Cardiac muscle cell (in vitro differentiated cells and primary cell): ENCODE measurements at regions not wholly inside any gene's neighbourhood (a gene's known extent, or its start where the extent isn't known, plus 50 kb on each side); places are given as distances from the start of the nearest gene placed in this dataset.

Experiments
- DNase-seq, 2 donors: peaks; one replicate each; pipeline versions ENCODE4 v3.0.0 to v3.0.0-alpha.2; 2010 to 2017; ENCODE audit warnings: low read depth in 1 of 2, low spot score in 1 of 2
- H3K27ac ChIP-seq: fragments of 200-600 bp; sonication (generic); 2 replicates; pipeline ENCODE4 v1.5.1; 2016
- H3K27me3 ChIP-seq: fragments of 200-600 bp; sonication (generic); 2 replicates; pipeline ENCODE4 v1.6.0; 2016; ENCODE audit warnings: control low read depth
- H3K36me3 ChIP-seq: fragments of 200-600 bp; sonication (generic); 2 replicates; pipeline ENCODE4 v1.5.1; 2016; ENCODE audit warnings: control low read depth
- H3K4me1 ChIP-seq: fragments of 200-600 bp; sonication (generic); 2 replicates; pipeline ENCODE4 v1.8.1; 2017; ENCODE audit warnings: low read depth, mild to moderate bottlenecking, mixed run types
- H3K4me3 ChIP-seq: fragments of 200-600 bp; sonication (generic); 2 replicates; pipeline ENCODE4 v1.5.1; 2016; ENCODE audit warnings: mild to moderate bottlenecking
- H3K9me3 ChIP-seq: fragments of 200-600 bp; sonication (generic); 2 replicates; pipeline ENCODE4 v1.5.1; 2017; ENCODE audit warnings: low read depth, mild to moderate bottlenecking, control low read depth
- TF ChIP-seq, protein P1 (sequence below): IDR thresholded peaks from 2 replicates; pipeline ENCODE4 v1.5.1; 2012; ENCODE audit warnings: low read depth, mild to moderate bottlenecking, low read length

DNA sequence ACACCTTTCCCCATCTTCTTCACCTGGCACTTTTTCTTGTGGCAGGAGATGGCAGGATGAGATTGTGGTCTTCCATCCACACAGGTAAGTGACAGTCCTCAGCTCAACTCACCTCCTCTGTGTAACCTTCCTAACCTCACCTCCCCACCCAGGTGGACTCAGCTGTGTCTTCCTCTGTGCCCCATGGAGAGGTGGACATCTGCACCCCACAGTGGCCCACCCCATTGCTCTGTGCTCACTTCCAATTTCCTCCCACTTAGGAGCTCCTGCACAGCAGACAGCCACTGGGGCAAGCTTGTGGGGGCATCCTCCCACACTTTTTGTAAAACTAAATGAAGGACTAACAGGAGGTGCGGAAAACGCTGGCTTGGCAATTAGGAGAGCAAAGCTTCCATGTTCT, 61.6 kb downstream of the MSX1 start:
- Histone ChIP-seq H3K4me3 (no peak overlapping the region), H3K27ac (no peak overlapping the region), H3K9me3 (no peaks in the 10 kb centered on the region), H3K36me3 (no peaks in the 10 kb centered on the region), H3K27me3 (no peaks in the 10 kb centered on the region), H3K4me1 (no peaks in the 10 kb centered on the region)
- DNase-seq: no peak
- TF ChIP-seq, protein P1, sequence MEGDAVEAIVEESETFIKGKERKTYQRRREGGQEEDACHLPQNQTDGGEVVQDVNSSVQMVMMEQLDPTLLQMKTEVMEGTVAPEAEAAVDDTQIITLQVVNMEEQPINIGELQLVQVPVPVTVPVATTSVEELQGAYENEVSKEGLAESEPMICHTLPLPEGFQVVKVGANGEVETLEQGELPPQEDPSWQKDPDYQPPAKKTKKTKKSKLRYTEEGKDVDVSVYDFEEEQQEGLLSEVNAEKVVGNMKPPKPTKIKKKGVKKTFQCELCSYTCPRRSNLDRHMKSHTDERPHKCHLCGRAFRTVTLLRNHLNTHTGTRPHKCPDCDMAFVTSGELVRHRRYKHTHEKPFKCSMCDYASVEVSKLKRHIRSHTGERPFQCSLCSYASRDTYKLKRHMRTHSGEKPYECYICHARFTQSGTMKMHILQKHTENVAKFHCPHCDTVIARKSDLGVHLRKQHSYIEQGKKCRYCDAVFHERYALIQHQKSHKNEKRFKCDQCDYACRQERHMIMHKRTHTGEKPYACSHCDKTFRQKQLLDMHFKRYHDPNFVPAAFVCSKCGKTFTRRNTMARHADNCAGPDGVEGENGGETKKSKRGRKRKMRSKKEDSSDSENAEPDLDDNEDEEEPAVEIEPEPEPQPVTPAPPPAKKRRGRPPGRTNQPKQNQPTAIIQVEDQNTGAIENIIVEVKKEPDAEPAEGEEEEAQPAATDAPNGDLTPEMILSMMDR: no peak

DNA sequence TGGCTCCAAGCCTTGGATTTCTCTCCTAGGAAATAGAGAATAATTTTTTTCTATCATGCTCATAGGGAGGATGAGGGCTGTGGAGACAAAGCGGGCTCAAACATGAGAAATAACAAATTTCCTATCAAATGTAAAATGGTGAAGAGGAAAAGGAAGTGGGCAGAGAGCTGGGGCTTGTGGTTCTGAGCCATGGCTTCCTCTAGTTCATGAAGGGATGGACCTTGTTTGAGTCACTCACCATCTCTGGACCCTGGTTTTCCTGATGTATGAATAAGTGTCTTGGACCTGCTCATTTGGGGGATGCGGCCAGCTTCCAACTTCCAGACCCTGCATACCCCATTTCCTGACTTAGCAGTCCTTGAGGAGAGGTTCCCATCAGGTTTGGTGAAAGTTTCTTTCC, 63.0 kb downstream of the MSX1 start:
- no peaks in the 10 kb centered on the region for H3K9me3 ChIP-seq
- no peak overlapping the region for H3K4me3 ChIP-seq
- no peaks in the 10 kb centered on the region for H3K27me3 ChIP-seq
- no peaks in the 10 kb centered on the region for H3K36me3 ChIP-seq
- no peak for DNase-seq
- TF ChIP-seq, protein P1: no peak
- H3K27ac ChIP-seq: no peak overlapping the region
- H3K4me1 ChIP-seq: no peaks in the 10 kb centered on the region

DNA sequence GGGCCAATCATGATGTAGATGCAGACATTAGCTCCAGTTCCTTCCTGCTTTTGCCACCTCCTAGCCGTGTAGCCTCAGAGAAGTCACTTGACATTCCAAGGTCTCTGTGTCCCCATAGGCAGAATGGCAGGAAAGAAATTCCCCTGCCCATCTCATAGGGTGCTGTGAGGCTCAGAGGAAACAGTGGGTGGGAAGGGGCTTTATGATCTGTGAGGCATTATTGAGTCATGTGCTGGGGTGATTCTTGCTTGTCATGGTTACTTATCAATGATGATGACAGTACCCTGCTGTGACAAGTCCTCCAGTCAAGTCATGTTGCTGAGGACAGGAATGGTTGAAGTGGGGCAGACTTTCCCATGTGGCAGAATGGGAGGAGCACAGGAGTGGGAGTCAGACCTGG, 63.7 kb downstream of the MSX1 start:
- Histone ChIP-seq H3K36me3 (no peaks in the 10 kb centered on the region), H3K27me3 (no peaks in the 10 kb centered on the region), H3K9me3 (no peaks in the 10 kb centered on the region), H3K27ac (no peak overlapping the region), H3K4me3 (no peak overlapping the region), H3K4me1 (no peaks in the 10 kb centered on the region)
- TF ChIP-seq, protein P1: no peak
- no peak for DNase-seq

DNA sequence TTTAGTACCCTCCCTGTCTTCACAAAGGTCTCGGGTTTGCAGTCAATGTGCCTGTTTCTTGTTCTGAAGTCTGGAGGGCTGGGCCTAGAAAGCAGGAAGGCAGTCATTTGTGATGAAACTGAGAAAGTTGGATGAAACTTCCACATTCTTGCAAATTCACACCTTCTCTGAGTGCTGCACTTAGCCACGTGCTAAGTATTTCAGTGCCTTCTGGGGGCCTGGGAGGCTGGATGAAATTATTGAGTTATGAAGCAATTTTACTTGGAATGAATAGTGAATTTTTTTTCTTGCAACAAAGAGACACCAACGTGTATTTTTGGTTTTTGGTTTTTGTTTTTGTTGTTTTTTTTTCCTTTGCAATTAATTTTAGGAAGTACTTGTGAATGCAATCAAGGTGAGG, 71.2 kb downstream of the MSX1 start:
- Histone ChIP-seq H3K4me3 (no peak overlapping the region), H3K9me3 (no peaks in the 10 kb centered on the region), H3K4me1 (no peaks in the 10 kb centered on the region), H3K27me3 (no peaks in the 10 kb centered on the region), H3K27ac (no peak overlapping the region), H3K36me3 (no peaks in the 10 kb centered on the region)
- TF ChIP-seq, protein P1: no peak
- no peak for DNase-seq

DNA sequence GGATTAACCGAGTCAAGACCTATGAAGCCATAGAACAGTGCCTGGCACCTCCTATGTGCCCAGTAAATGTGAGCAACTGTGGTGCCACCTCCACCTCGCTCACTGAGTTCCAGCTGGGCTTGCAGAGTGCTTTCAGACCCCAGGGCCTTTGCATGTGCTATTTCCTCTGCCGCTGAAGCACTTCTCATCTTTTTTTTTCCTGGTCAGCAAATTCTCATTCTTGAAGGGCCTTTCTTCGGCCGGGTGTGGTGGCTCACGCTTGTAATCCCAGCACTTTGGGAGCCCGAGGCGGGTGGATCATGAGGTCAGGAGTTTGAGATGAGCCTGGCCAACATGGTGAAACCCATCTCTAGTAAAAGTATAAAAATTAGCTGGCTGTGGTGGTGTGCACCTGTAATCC, 76.5 kb downstream of the MSX1 start:
- no peak for DNase-seq
- Histone ChIP-seq H3K27me3 (no peaks in the 10 kb centered on the region), H3K36me3 (no peaks in the 10 kb centered on the region), H3K4me1 (no peaks in the 10 kb centered on the region), H3K9me3 (no peaks in the 10 kb centered on the region), H3K4me3 (no peak overlapping the region), H3K27ac (no peak overlapping the region)
- TF ChIP-seq, protein P1: no peak

DNA sequence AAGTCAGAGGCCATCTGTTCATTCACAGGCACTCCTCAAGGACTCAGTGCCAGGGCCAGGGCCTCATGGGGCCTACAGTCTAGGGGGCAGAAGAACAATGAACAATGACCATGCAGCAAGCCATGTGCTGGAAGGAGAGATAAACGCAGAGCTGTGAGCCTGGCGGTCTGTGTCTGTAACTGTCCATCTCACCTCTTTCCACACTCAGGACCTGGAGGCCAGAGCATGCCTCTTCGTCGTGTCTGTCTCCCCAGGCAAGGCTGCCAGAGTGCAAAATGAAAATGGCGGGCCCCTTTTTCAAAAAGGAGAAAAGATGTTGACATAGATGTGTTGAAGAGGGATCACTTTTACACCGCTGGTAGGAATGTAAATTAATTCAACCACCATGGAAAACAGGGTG, 78.5 kb downstream of the MSX1 start:
- H3K4me3 ChIP-seq: no peak overlapping the region
- TF ChIP-seq, protein P1: no peak

More for the DNA sequence above, 78.5 kb downstream of the MSX1 start:
- Histone ChIP-seq H3K27ac (no peak overlapping the region), H3K27me3 (no peaks in the 10 kb centered on the region), H3K36me3 (no peaks in the 10 kb centered on the region), H3K4me1 (no peaks in the 10 kb centered on the region), H3K9me3 (no peaks in the 10 kb centered on the region)
- DNase-seq: no peak
